Thyroid gland (tissue), 4 donors: ENCODE measurements at regions not wholly inside any gene's neighbourhood (a gene's known extent, or its start where the extent isn't known, plus 50 kb on each side); places are given as distances from the start of the nearest gene placed in this dataset.

ENCODE experiments used
- CTCF ChIP-seq, 6 experiments: fragments of 200-600 bp in 3 of 6; fragments of 450-650 bp in 3 of 6; sonication (generic) in 3 of 6; IDR thresholded peaks; one replicate each; pipeline ENCODE4 v1.5.1; 2016 to 2019; ENCODE audit warnings: antibody characterized with exemption in 6 of 6, mild to moderate bottlenecking in 2 of 6, inconsistent platforms in 1 of 6, moderate library complexity in 1 of 6
- POLR2A ChIP-seq, 2 donors: fragments of 450-650 bp; IDR thresholded peaks; one replicate each; pipeline ENCODE4 v1.6.1; 2017; ENCODE audit warnings: antibody characterized with exemption in 2 of 2, mild to moderate bottlenecking in 2 of 2, moderate library complexity in 1 of 2

GRCh38 chr4:100130491-100130890 lies 59.8 kb downstream of the DDIT4L start:
- TF ChIP-seq POLR2A (IDR thresholded peaks at IDR 0.05) (no peak), CTCF (IDR thresholded peaks at IDR 0.05) (no peak)
